Vagina (tissue), 2 donors: ENCODE measurements at regions not wholly inside any gene's neighbourhood (a gene's known extent, or its start where the extent isn't known, plus 50 kb on each side); places are given as distances from the start of the nearest gene placed in this dataset.
"Not testable (repeated sequence)": the region's sequence is repeated elsewhere in the genome, so short reads cannot be mapped to it uniquely, and the experiment has no call there.

ENCODE experiments used
- DNase-seq, 2 donors: peaks; one replicate each; pipeline ENCODE4 v3.0.0-alpha.2; 2017; ENCODE audit errors: extremely low spot score in 2 of 2
- H3K27ac ChIP-seq: fragments of 200-600 bp; sonication (generic); one replicate; pipeline ENCODE4 v1.5.1; 2019
- H3K27me3 ChIP-seq: fragments of 200-600 bp; sonication (generic); one replicate; pipeline ENCODE4 v1.5.1; 2019
- H3K36me3 ChIP-seq, 2 donors: fragments of 200-600 bp; sonication (generic); one replicate each; pipeline ENCODE4 v1.5.1; 2017 to 2019
- H3K4me1 ChIP-seq: fragments of 200-600 bp; sonication (generic); one replicate; pipeline ENCODE4 v1.5.1; 2019
- H3K4me3 ChIP-seq, 2 donors: fragments of 200-600 bp; sonication (generic); 1 replicate in 1 of 2; 2 replicates in 1 of 2; pipeline ENCODE4 v1.5.1; 2016 to 2019
- H3K9me3 ChIP-seq: fragments of 200-600 bp; sonication (generic); one replicate; pipeline ENCODE4 v1.5.1; 2019
- POLR2A ChIP-seq, 2 donors: fragments of 450-650 bp; IDR thresholded peaks; one replicate each; pipeline ENCODE4 v1.6.1; 2017; ENCODE audit warnings: antibody characterized with exemption in 2 of 2, mild to moderate bottlenecking in 2 of 2, moderate library complexity in 2 of 2
- POLR2AphosphoS5 ChIP-seq, 2 donors: sonication (generic); formaldehyde crosslinking; IDR thresholded peaks; one replicate each; pipeline ENCODE4 v1.9.0; 2017; ENCODE audit warnings: antibody characterized with exemption in 2 of 2, mild to moderate bottlenecking in 2 of 2, low read depth in 1 of 2; ENCODE audit not compliant: insufficient read depth in 1 of 2
- intact Hi-C: fragments of 100-400 bp; cut with DNase I; formaldehyde crosslinking; loops from one replicate; pipeline ENCODE4 v1.15.1; 2023
- TF ChIP-seq, protein P1 (sequence below), 3 experiments: fragments of 450-650 bp in 2 of 3; fragments of 200-600 bp in 1 of 3; sonication (generic) in 1 of 3; IDR thresholded peaks; one replicate each; pipeline ENCODE4 v1.5.1; 2017 to 2019; ENCODE audit warnings: antibody characterized with exemption in 3 of 3, mild to moderate bottlenecking in 2 of 3, moderate library complexity in 2 of 3

DNA sequence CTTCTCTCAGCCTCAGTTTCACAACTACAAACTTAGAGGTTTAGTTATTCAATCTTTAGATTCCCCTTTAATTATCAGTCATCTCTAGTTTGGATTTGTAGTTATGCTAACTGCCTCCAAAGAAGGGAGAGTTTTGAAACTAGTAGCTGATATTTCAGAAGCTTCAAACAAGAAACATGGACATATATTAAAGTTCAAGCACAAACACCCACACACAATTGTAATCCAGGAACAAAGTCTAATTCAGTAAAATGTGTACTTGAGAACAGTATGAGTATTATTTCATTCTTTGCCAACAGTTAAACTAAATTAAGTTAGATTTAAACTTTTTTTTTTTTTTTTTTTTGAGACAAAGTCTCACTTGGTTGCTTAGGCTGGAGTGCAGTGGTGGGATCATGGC is 71.2 kb upstream of the ABCA1 start:
- H3K4me1 ChIP-seq, result peaks cover 2% of the 10 kb centered on the region
- no peak overlapping the region for H3K27ac ChIP-seq
- no peak overlapping the region for H3K4me3 ChIP-seq
- no peak for DNase-seq
- no peaks in the 10 kb centered on the region for H3K27me3 ChIP-seq
- intact Hi-C loops, result no loop called here
- TF ChIP-seq, protein P1, sequence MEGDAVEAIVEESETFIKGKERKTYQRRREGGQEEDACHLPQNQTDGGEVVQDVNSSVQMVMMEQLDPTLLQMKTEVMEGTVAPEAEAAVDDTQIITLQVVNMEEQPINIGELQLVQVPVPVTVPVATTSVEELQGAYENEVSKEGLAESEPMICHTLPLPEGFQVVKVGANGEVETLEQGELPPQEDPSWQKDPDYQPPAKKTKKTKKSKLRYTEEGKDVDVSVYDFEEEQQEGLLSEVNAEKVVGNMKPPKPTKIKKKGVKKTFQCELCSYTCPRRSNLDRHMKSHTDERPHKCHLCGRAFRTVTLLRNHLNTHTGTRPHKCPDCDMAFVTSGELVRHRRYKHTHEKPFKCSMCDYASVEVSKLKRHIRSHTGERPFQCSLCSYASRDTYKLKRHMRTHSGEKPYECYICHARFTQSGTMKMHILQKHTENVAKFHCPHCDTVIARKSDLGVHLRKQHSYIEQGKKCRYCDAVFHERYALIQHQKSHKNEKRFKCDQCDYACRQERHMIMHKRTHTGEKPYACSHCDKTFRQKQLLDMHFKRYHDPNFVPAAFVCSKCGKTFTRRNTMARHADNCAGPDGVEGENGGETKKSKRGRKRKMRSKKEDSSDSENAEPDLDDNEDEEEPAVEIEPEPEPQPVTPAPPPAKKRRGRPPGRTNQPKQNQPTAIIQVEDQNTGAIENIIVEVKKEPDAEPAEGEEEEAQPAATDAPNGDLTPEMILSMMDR (IDR thresholded peaks at IDR 0.05), result no peak
- no peak for TF ChIP-seq POLR2AphosphoS5 (IDR thresholded peaks at IDR 0.05; ENCODE audit: insufficient read depth in 1 of 2, low read depth in 1 of 2)
- no peak for TF ChIP-seq POLR2A (IDR thresholded peaks at IDR 0.05)
- H3K9me3 ChIP-seq, result no peaks in the 10 kb centered on the region
- no peaks in the 10 kb centered on the region for H3K36me3 ChIP-seq

DNA sequence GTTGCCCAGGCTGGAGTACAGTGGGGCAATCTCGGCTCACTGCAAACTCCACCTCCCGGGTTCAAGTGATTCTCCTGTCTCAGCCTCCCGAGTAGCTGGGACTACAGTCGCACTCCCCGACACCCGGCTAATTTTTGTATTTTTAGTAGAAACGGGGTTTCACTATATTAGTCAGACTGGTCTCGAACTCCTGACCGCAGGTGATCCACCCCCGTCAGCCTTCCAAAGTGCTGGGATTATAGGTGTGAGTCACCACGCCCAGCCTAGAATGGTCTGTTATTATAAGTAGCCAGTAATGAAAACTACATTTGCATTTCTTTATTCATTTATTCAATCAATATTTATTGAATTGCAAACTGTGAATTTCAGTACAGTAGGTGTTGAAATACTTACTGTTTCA is 72.6 kb upstream of the ABCA1 start:
- H3K27me3 ChIP-seq, H3K9me3 ChIP-seq, intact Hi-C loops, H3K36me3 ChIP-seq, DNase-seq, H3K27ac ChIP-seq, H3K4me1 ChIP-seq, H3K4me3 ChIP-seq: not testable (repeated sequence)

DNA sequence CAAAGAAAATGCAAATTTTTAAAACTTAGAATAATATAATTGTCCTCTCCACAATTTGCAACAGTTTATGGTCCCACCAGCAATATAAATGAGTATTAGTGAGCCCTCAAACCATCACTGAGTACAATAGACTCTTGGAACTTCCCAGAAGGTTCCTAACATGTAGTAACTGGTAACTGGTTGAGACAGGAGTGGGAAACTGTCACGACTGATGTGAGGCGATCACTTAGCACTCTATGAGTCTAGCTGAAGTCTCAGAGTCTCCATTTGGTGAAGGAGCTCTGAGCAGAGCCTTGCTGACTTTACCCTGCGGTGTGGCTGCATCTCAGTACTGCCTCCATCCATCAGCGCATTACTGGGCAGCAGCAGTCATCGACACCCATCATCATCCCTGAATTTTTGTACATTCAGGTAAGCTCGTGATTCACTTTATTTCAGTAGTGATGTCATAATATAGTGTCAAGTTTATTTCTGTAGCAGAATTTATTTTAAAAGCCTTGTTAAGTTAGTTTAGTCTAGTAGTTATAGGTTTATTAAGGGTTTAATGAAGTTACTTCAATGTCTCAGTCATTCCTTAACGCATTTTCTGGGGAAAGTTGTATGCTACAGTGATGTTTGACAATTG is 76.6 kb upstream of the ABCA1 start:
- no peak for TF ChIP-seq POLR2AphosphoS5 (IDR thresholded peaks at IDR 0.05; ENCODE audit: insufficient read depth in 1 of 2, low read depth in 1 of 2)
- TF ChIP-seq, protein P1 (IDR thresholded peaks at IDR 0.05), result no peak
- TF ChIP-seq POLR2A (IDR thresholded peaks at IDR 0.05), result no peak
- Histone ChIP-seq H3K27ac (no peak overlapping the region), H3K27me3 (no peaks in the 10 kb centered on the region), H3K4me3 (no peak overlapping the region), H3K4me1 (peaks cover 13% of the 10 kb centered on the region), H3K36me3 (no peaks in the 10 kb centered on the region), H3K9me3 (no peaks in the 10 kb centered on the region)
- intact Hi-C loops, result no loop called here
- DNase-seq, result no peak

- TF ChIP-seq POLR2AphosphoS5 (IDR thresholded peaks at IDR 0.05; ENCODE audit: insufficient read depth in 1 of 2, low read depth in 1 of 2), result no peak
- TF ChIP-seq POLR2A (IDR thresholded peaks at IDR 0.05), result no peak
- TF ChIP-seq, protein P1 (IDR thresholded peaks at IDR 0.05), result no peak
- no peak overlapping the region for H3K27ac ChIP-seq
- H3K27me3 ChIP-seq, result no peaks in the 10 kb centered on the region
- intact Hi-C loops, result no loop called here
- H3K9me3 ChIP-seq, result no peaks in the 10 kb centered on the region
- DNase-seq, result no peak
- no peak overlapping the region for H3K4me3 ChIP-seq
- peaks cover 13% of the 10 kb centered on the region for H3K4me1 ChIP-seq
- H3K36me3 ChIP-seq, result no peaks in the 10 kb centered on the region
Observed at GRCh38 chr9:105005186-105005585, 77.2 kb upstream of the ABCA1 start.

- Histone ChIP-seq H3K4me3 (no peak overlapping the region), H3K9me3 (no peaks in the 10 kb centered on the region), H3K4me1 (peaks cover 13% of the 10 kb centered on the region), H3K27ac (no peak overlapping the region), H3K27me3 (no peaks in the 10 kb centered on the region), H3K36me3 (no peaks in the 10 kb centered on the region)
- no peak for DNase-seq
- TF ChIP-seq, protein P1 (IDR thresholded peaks at IDR 0.05), result no peak
- TF ChIP-seq POLR2AphosphoS5 (IDR thresholded peaks at IDR 0.05; ENCODE audit: insufficient read depth in 1 of 2, low read depth in 1 of 2) (no peak), POLR2A (IDR thresholded peaks at IDR 0.05) (no peak)
- intact Hi-C loops, result no loop called here
Observed at GRCh38 chr9:105006514-105006913, 78.6 kb upstream of the ABCA1 start.
